HepG2 (cell line): ENCODE measurements at regions not wholly inside any gene's neighbourhood (a gene's known extent, or its start where the extent isn't known, plus 50 kb on each side); places are given as distances from the start of the nearest gene placed in this dataset.

Source experiments
- ATAC-seq: fragments of 200-7000 bp; cut with Tn5 transposase; 3 replicates; pipeline ENCODE4 v1.9.1; 2020; ENCODE audit warnings: mild to moderate bottlenecking, moderate library complexity
- BruUV-seq: library from RNA; stranded (reverse); fragments of 400-500 nt; replicated peaks from 2 replicates; lab custom pipeline; 2021; lab: Mats Ljungman, UMichigan
- CTCF ChIA-PET: fragments of 300-600 bp; formaldehyde crosslinking; extraction: SDS; loops from one replicate; lab custom pipeline; 2021; ENCODE audit warnings: low total read pairs, inconsistent platforms, low intra/inter-chr PET ratio; lab: Yijun Ruan, JAX
- POLR2A ChIA-PET: fragments of 350-600 bp; sonication (Branson Sonifier 250); formaldehyde crosslinking; loops from one replicate; lab custom pipeline; 2020; ENCODE audit warnings: antibody characterized with exemption, inconsistent platforms; lab: Yijun Ruan, JAX
- DNase-seq: peaks from one replicate; pipeline ENCODE4 v3.0.0-alpha.2; 2015; ENCODE audit warnings: low spot score
- FAIRE-seq: peaks from 3 replicates; lab custom pipeline; 2011; peaks lifted over from hg19 to GRCh38; lab: Jason Lieb, UNC
- H2AFZ ChIP-seq: one replicate; pipeline ENCODE4 v1.6.1; 2011; ENCODE audit warnings: low read length, inconsistent platforms
- H3K27ac ChIP-seq: fragments of 300-600 bp; 3 replicates; pipeline ENCODE4 v1.8.0; 2011; ENCODE audit warnings: mixed run types, mild to moderate bottlenecking, mixed read lengths, low read length, inconsistent platforms; ENCODE audit not compliant: insufficient read depth; ENCODE audit errors: extremely low read length
- H3K27me3 ChIP-seq, 2 experiments: fragments of 200-600 bp in 1 of 2; 2 replicates in 1 of 2; 3 replicates in 1 of 2; pipeline versions ENCODE4 v1.6.0 to v1.8.0; 2011; ENCODE audit warnings: low read length in 2 of 2, mild to moderate bottlenecking in 2 of 2, moderate library complexity in 2 of 2, inconsistent platforms in 1 of 2; ENCODE audit not compliant: insufficient read depth in 2 of 2, control insufficient read depth in 1 of 2
- H3K36me3 ChIP-seq, 2 experiments: fragments of 200-600 bp in 1 of 2; replicated peaks in 1 of 2; 2 replicates in 1 of 2; 3 replicates in 1 of 2; pipeline versions ENCODE4 v1.5.1 to v1.8.0; 2011; ENCODE audit warnings: low read length in 2 of 2, inconsistent platforms in 1 of 2; ENCODE audit not compliant: insufficient read depth in 2 of 2, control insufficient read depth in 1 of 2
- H3K4me1 ChIP-seq: 2 replicates; pipeline ENCODE4 v1.5.1; 2012; ENCODE audit warnings: low read length, inconsistent platforms; ENCODE audit not compliant: insufficient read depth
- H3K4me2 ChIP-seq: 2 replicates; pipeline ENCODE4 v1.6.0; 2011; ENCODE audit warnings: low read depth, low read length, inconsistent platforms
- H3K4me3 ChIP-seq, 3 experiments: fragments of 200-600 bp in 1 of 3; sonication (generic), shearing (Covaris generic) in 1 of 3; replicated peaks in 1 of 3; 2 replicates each; pipeline ENCODE4 v1.5.1; 2011 to 2016; ENCODE audit warnings: low read length in 3 of 3, inconsistent platforms in 2 of 3, low read depth in 2 of 3, mild to moderate bottlenecking in 2 of 3, control low read depth in 1 of 3, mixed read lengths in 1 of 3; ENCODE audit not compliant: insufficient read depth in 1 of 3
- H3K79me2 ChIP-seq: one replicate; pipeline ENCODE4 v1.6.1; 2011; ENCODE audit warnings: low read length, inconsistent platforms; ENCODE audit not compliant: insufficient read depth
- H3K9ac ChIP-seq: 2 replicates; pipeline ENCODE4 v1.6.0; 2011; ENCODE audit warnings: mild to moderate bottlenecking, low read depth, low read length, inconsistent platforms; ENCODE audit not compliant: insufficient read depth
- H3K9me3 ChIP-seq: 2 replicates; pipeline ENCODE4 v1.5.1; 2012; ENCODE audit warnings: mild to moderate bottlenecking, low read length
- H4K20me1 ChIP-seq: 2 replicates; pipeline ENCODE4 v1.6.0; 2011; ENCODE audit warnings: inconsistent platforms, mild to moderate bottlenecking, low read length, moderate library complexity; ENCODE audit not compliant: insufficient read depth
- WGBS: methylation state at CpG from one replicate; pipeline ENCODE4 v1.1.6; 2017; ENCODE audit warnings: low lambda C conversion rate; 5-methylcytosine and 5-hydroxymethylcytosine counted together
- in situ Hi-C: cut with HindIII; loops from 2 replicates; pipeline ENCODE4 v1.10.0; 2017; ENCODE audit warnings: low pct_unique_long_range_greater_than_20kb; ENCODE audit not compliant: extremely low pct_ligation_motif_present
- intact Hi-C: fragments of 100-400 bp; cut with micrococcal nuclease; formaldehyde crosslinking; loops from one replicate; pipeline ENCODE4 v1.10.0; 2022; ENCODE audit not compliant: unreplicated experiment
- TF ChIP-seq, protein P1 (sequence below): sonication (generic); formaldehyde crosslinking; conservative IDR thresholded peaks from 2 replicates; pipeline ENCODE4 v1.4.0; 2020; ENCODE audit warnings: missing genetic modification reagents
- TF ChIP-seq, protein P2 (sequence below): sonication (generic); formaldehyde crosslinking; IDR thresholded peaks from 2 replicates; pipeline ENCODE4 v1.4.0; 2020; ENCODE audit warnings: mild to moderate bottlenecking, missing genetic modification reagents

DNA sequence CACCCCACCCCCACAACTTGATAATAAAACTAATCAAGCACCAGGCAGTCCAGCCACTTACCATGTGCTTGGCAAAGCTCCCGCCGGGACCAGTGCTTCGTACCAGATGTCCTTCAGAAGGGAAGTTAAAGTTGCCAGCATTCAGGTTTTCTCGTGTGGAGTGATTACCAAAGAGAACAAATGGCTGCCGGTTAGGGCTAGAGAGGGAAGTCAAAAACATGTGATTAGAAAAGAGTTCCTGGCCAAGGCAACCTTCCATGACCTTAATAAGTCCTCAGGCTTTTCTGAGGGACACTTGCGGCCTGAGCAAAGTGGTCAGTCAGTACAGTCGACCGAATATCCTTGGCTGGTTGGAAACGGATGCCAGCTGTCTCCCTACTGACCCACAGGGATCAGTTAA is 67.0 kb downstream of the DNAAF9 start:
- H3K9me3 ChIP-seq = no peaks in the 10 kb centered on the region
- no peak overlapping the region for H3K9ac ChIP-seq
- no TSS peak for BruUV-seq
- no peak overlapping the region for H2AFZ ChIP-seq
- no peaks in the 10 kb centered on the region for H4K20me1 ChIP-seq
- no peak overlapping the region for H3K4me2 ChIP-seq
- DNase-seq (no peak), ATAC-seq (no peak), FAIRE-seq (no peak)
- ChIA-PET CTCF (no interaction called here), POLR2A (no interaction called here)
- TF ChIP-seq, protein P1, sequence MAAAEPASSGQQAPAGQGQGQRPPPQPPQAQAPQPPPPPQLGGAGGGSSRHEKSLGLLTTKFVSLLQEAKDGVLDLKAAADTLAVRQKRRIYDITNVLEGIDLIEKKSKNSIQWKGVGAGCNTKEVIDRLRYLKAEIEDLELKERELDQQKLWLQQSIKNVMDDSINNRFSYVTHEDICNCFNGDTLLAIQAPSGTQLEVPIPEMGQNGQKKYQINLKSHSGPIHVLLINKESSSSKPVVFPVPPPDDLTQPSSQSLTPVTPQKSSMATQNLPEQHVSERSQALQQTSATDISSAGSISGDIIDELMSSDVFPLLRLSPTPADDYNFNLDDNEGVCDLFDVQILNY (CRISPR knock-in tag) = no peak
- TF ChIP-seq, protein P2, sequence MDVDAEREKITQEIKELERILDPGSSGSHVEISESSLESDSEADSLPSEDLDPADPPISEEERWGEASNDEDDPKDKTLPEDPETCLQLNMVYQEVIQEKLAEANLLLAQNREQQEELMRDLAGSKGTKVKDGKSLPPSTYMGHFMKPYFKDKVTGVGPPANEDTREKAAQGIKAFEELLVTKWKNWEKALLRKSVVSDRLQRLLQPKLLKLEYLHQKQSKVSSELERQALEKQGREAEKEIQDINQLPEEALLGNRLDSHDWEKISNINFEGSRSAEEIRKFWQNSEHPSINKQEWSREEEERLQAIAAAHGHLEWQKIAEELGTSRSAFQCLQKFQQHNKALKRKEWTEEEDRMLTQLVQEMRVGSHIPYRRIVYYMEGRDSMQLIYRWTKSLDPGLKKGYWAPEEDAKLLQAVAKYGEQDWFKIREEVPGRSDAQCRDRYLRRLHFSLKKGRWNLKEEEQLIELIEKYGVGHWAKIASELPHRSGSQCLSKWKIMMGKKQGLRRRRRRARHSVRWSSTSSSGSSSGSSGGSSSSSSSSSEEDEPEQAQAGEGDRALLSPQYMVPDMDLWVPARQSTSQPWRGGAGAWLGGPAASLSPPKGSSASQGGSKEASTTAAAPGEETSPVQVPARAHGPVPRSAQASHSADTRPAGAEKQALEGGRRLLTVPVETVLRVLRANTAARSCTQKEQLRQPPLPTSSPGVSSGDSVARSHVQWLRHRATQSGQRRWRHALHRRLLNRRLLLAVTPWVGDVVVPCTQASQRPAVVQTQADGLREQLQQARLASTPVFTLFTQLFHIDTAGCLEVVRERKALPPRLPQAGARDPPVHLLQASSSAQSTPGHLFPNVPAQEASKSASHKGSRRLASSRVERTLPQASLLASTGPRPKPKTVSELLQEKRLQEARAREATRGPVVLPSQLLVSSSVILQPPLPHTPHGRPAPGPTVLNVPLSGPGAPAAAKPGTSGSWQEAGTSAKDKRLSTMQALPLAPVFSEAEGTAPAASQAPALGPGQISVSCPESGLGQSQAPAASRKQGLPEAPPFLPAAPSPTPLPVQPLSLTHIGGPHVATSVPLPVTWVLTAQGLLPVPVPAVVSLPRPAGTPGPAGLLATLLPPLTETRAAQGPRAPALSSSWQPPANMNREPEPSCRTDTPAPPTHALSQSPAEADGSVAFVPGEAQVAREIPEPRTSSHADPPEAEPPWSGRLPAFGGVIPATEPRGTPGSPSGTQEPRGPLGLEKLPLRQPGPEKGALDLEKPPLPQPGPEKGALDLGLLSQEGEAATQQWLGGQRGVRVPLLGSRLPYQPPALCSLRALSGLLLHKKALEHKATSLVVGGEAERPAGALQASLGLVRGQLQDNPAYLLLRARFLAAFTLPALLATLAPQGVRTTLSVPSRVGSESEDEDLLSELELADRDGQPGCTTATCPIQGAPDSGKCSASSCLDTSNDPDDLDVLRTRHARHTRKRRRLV = no peak
- peaks cover 9 to 17% of the 10 kb centered on the region in 2 experiments; a peak in 4 of 5 replicates for H3K36me3 ChIP-seq
- H3K79me2 ChIP-seq = no peaks in the 10 kb centered on the region
- H3K4me1 ChIP-seq = no peaks in the 10 kb centered on the region
- intact Hi-C loops = no loop called here
- H3K27ac ChIP-seq = no peak overlapping the region
- no peaks in the 10 kb centered on the region for H3K27me3 ChIP-seq
- in situ Hi-C loops = no loop called here
- WGBS = 96% methylated on average over 9 of the region's 9 CpGs
- H3K4me3 ChIP-seq = no peak overlapping the region
